Mesenchymal stem cell (in vitro differentiated cells and primary cell): ENCODE measurements at regions not wholly inside any gene's neighbourhood (a gene's known extent, or its start where the extent isn't known, plus 50 kb on each side); places are given as distances from the start of the nearest gene placed in this dataset.
"Not testable (repeated sequence)": the region's sequence is repeated elsewhere in the genome, so short reads cannot be mapped to it uniquely, and the experiment has no call there.

Source experiments
- DNase-seq: peaks from one replicate; pipeline ENCODE4 v3.0.0-alpha.2; 2013
- H2AFZ ChIP-seq: one replicate; pipeline ENCODE4 v1.6.1; 2013; ENCODE audit warnings: low read depth, mild to moderate bottlenecking, control low read depth, inconsistent platforms, low read length, moderate library complexity
- H2AK5ac ChIP-seq: 2 replicates; pipeline ENCODE4 v1.6.1; 2013; ENCODE audit warnings: low read length, moderate library complexity, mild to moderate bottlenecking, inconsistent platforms; ENCODE audit not compliant: severe bottlenecking
- H2BK120ac ChIP-seq: one replicate; pipeline ENCODE4 v1.6.1; 2013; ENCODE audit warnings: low read depth, mild to moderate bottlenecking, inconsistent platforms, low read length, moderate library complexity
- H2BK12ac ChIP-seq, 2 experiments: one replicate each; pipeline ENCODE4 v1.6.1; 2013; ENCODE audit warnings: inconsistent platforms in 2 of 2, low read length in 2 of 2, mild to moderate bottlenecking in 2 of 2, moderate library complexity in 2 of 2, control low read depth in 1 of 2
- H2BK15ac ChIP-seq: one replicate; pipeline ENCODE4 v1.6.1; 2013; ENCODE audit warnings: mild to moderate bottlenecking, low read depth, inconsistent platforms; ENCODE audit not compliant: poor library complexity, severe bottlenecking
- H2BK5ac ChIP-seq: 2 replicates; pipeline ENCODE4 v1.6.1; 2013; ENCODE audit warnings: low read depth, mild to moderate bottlenecking, low read length, control low read depth, inconsistent platforms; ENCODE audit not compliant: poor library complexity, severe bottlenecking
- H3K14ac ChIP-seq, 2 experiments: one replicate each; pipeline ENCODE4 v1.6.1; 2013; ENCODE audit warnings: inconsistent platforms in 2 of 2, low read length in 2 of 2, control low read depth in 1 of 2, mild to moderate bottlenecking in 1 of 2, moderate library complexity in 1 of 2
- H3K18ac ChIP-seq, 2 experiments: one replicate each; pipeline ENCODE4 v1.6.1; 2013; ENCODE audit warnings: inconsistent platforms in 2 of 2, low read length in 2 of 2, control low read depth in 1 of 2, low read depth in 1 of 2, mild to moderate bottlenecking in 1 of 2
- H3K23ac ChIP-seq, 2 experiments: one replicate each; pipeline ENCODE4 v1.6.1; 2013; ENCODE audit warnings: inconsistent platforms in 2 of 2, low read length in 2 of 2, mild to moderate bottlenecking in 2 of 2, moderate library complexity in 2 of 2, control low read depth in 1 of 2
- H3K27ac ChIP-seq: 2 replicates; pipeline ENCODE4 v1.5.1; 2013; ENCODE audit warnings: mild to moderate bottlenecking, moderate library complexity, low read length, control low read depth, inconsistent platforms; ENCODE audit not compliant: poor library complexity, severe bottlenecking
- H3K27me3 ChIP-seq, 2 experiments: 2 replicates each; pipeline versions ENCODE4 v1.6.1 to v1.7.0; 2013; ENCODE audit warnings: low read length in 2 of 2, mild to moderate bottlenecking in 2 of 2, moderate library complexity in 2 of 2, control low read depth in 1 of 2, inconsistent platforms in 1 of 2; ENCODE audit not compliant: control insufficient read depth in 1 of 2, insufficient read depth in 1 of 2
- H3K36me3 ChIP-seq, 2 experiments: 2 replicates each; pipeline versions ENCODE4 v1.6.1 to v1.7.0; 2013; ENCODE audit warnings: low read length in 2 of 2, control low read depth in 1 of 2, inconsistent platforms in 1 of 2, low read depth in 1 of 2, mild to moderate bottlenecking in 1 of 2; ENCODE audit not compliant: insufficient read depth in 2 of 2, control insufficient read depth in 1 of 2
- H3K4ac ChIP-seq, 2 experiments: one replicate each; pipeline ENCODE4 v1.6.1; 2013; ENCODE audit warnings: inconsistent platforms in 2 of 2, low read length in 2 of 2, mild to moderate bottlenecking in 2 of 2, moderate library complexity in 2 of 2, control low read depth in 1 of 2, low read depth in 1 of 2
- H3K4me1 ChIP-seq: 2 replicates; pipeline ENCODE4 v1.6.1; 2013; ENCODE audit warnings: low read depth, low read length, control low read depth; ENCODE audit not compliant: control insufficient read depth, insufficient read depth
- H3K4me2 ChIP-seq: 2 replicates; pipeline ENCODE4 v1.6.1; 2013; ENCODE audit warnings: low read length, mild to moderate bottlenecking, inconsistent platforms; ENCODE audit not compliant: poor library complexity, severe bottlenecking
- H3K4me3 ChIP-seq, 2 experiments: 2 replicates each; pipeline versions ENCODE4 v1.5.1 to v1.7.0; 2013; ENCODE audit warnings: low read length in 2 of 2, mild to moderate bottlenecking in 2 of 2, control low read depth in 1 of 2, low read depth in 1 of 2; ENCODE audit not compliant: insufficient read depth in 1 of 2
- H3K79me1 ChIP-seq: replicated peaks from 2 replicates; pipeline ENCODE4 v1.6.1; 2013; ENCODE audit warnings: mild to moderate bottlenecking, control low read depth, low read length, inconsistent platforms; ENCODE audit not compliant: poor library complexity, severe bottlenecking
- H3K9ac ChIP-seq: 2 replicates; pipeline ENCODE4 v1.7.0; 2013; ENCODE audit warnings: mild to moderate bottlenecking, low read length, moderate library complexity
- H3K9me3 ChIP-seq: 2 replicates; pipeline ENCODE4 v1.7.0; 2013; ENCODE audit warnings: mild to moderate bottlenecking, low read length; ENCODE audit not compliant: control insufficient read depth
- H4K8ac ChIP-seq: one replicate; pipeline ENCODE4 v1.6.1; 2013; ENCODE audit warnings: inconsistent platforms, mild to moderate bottlenecking, low read length, moderate library complexity
- H4K91ac ChIP-seq: one replicate; pipeline ENCODE4 v1.6.1; 2013; ENCODE audit warnings: mild to moderate bottlenecking, low read length, inconsistent platforms
- WGBS: methylation state at CpG from one replicate; pipeline ENCODE4 v1.1.7; 2013; ENCODE audit warnings: mixed read lengths; 5-methylcytosine and 5-hydroxymethylcytosine counted together

DNA sequence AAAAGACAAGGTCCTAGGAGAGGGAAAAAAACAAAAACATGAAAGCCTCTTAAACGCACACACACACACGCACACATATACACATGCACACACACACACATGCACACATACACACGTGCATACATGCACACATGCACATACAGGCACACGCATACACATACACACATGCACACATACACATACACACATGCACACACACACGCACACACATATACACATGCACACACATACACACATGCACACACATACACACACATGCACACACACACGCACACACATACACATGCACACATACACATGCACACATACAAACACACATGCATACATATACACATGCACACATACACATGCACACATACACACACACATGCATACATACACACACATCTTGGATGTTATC is 78.1 kb upstream of the PPP2R5C start:
- 80% methylated on average over 6 of the region's 6 CpGs for WGBS
- H3K27me3 ChIP-seq: peaks cover 7 to 21% of the 10 kb centered on the region in 2 experiments
- no peak overlapping the region for H4K91ac ChIP-seq
- no peaks in the 10 kb centered on the region for H3K4me1 ChIP-seq
- no peak overlapping the region for H2BK12ac ChIP-seq
- no peaks in the 10 kb centered on the region for H3K79me1 ChIP-seq
- H3K23ac ChIP-seq: no peak overlapping the region
- no peak overlapping the region for H3K14ac ChIP-seq
- H3K4me3 ChIP-seq: no peak overlapping the region
- no peaks in the 10 kb centered on the region for H3K9me3 ChIP-seq
- H2BK5ac ChIP-seq: no peak overlapping the region
- no peak overlapping the region for H2AFZ ChIP-seq
- H3K27ac ChIP-seq: no peak overlapping the region
- no peak overlapping the region for H3K18ac ChIP-seq
- no peak overlapping the region for H3K4me2 ChIP-seq
- DNase-seq: no peak
- H2BK15ac ChIP-seq: no peak overlapping the region
- H2AK5ac ChIP-seq: no peak overlapping the region
- H3K4ac ChIP-seq: no peak overlapping the region
- no peak overlapping the region for H3K9ac ChIP-seq
- no peaks in the 10 kb centered on the region for H3K36me3 ChIP-seq
- H4K8ac ChIP-seq: no peak overlapping the region
- H2BK120ac ChIP-seq: no peak overlapping the region

- Histone ChIP-seq H2BK5ac (no peak overlapping the region), H3K9me3 (no peaks in the 10 kb centered on the region), H3K23ac (no peak overlapping the region), H3K9ac (no peak overlapping the region), H2AK5ac (no peak overlapping the region), H2AFZ (no peak overlapping the region), H3K4ac (no peak overlapping the region), H3K36me3 (no peaks in the 10 kb centered on the region), H4K91ac (no peak overlapping the region), H3K27ac (no peak overlapping the region), H3K4me1 (no peaks in the 10 kb centered on the region), H4K8ac (no peak overlapping the region), H2BK120ac (no peak overlapping the region), H3K4me2 (no peak overlapping the region), H2BK15ac (no peak overlapping the region), H3K14ac (no peak overlapping the region), H3K27me3 (peaks cover 7 to 32% of the 10 kb centered on the region in 2 experiments), H3K79me1 (no peaks in the 10 kb centered on the region), H3K4me3 (no peak overlapping the region), H2BK12ac (no peak overlapping the region), H3K18ac (no peak overlapping the region)
- 81% methylated on average over 6 of the region's 6 CpGs for WGBS
- DNase-seq: no peak
These were observed 73.6 kb upstream of the PPP2R5C start for GRCh38 chr14:101687756-101688546.

DNA sequence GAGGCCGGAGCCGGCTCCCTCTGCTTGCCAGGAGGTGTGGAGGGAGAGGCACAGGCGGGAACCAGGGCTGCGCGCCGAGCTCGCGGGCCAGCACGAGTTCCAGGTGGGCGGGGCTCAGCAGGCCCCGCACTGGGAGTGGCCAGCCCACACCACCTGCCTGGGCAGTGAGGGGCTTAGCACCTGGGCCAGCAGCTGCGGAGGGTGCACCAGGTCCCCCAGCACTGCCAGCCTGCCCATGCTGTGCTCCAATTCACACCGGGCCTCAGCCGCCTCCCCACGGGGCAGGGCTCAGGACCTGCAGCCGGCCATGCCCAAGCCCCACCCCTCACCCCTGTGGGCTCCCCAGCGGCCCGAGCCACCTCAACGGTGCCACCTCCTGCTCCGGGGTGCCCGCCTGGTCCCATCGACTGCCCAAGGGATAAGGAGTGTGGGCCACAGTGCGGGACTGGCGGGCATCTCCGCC is 72.4 kb upstream of the PPP2R5C start:
- no peak overlapping the region for H3K4me3 ChIP-seq
- H2AK5ac ChIP-seq: no peak overlapping the region
- no peak overlapping the region for H4K8ac ChIP-seq
- no peak for DNase-seq
- H3K36me3 ChIP-seq: no peaks in the 10 kb centered on the region
- no peaks in the 10 kb centered on the region for H3K9me3 ChIP-seq
- no peak overlapping the region for H4K91ac ChIP-seq
- WGBS: 95% methylated on average over 25 of the region's 25 CpGs
- no peak overlapping the region for H2BK12ac ChIP-seq
- H3K18ac ChIP-seq: no peak overlapping the region
- no peak overlapping the region for H2AFZ ChIP-seq
- H3K79me1 ChIP-seq: no peaks in the 10 kb centered on the region
- H3K4me1 ChIP-seq: no peaks in the 10 kb centered on the region
- H3K27me3 ChIP-seq: peaks cover 7 to 31% of the 10 kb centered on the region in 2 experiments
- H3K9ac ChIP-seq: no peak overlapping the region
- no peak overlapping the region for H2BK15ac ChIP-seq
- no peak overlapping the region for H2BK120ac ChIP-seq
- H3K4ac ChIP-seq: no peak overlapping the region
- no peak overlapping the region for H2BK5ac ChIP-seq
- H3K23ac ChIP-seq: no peak overlapping the region
- H3K4me2 ChIP-seq: no peak overlapping the region
- no peak overlapping the region for H3K27ac ChIP-seq
- H3K14ac ChIP-seq: no peak overlapping the region

- not testable (repeated sequence) for H3K36me3 ChIP-seq, DNase-seq, H2BK5ac ChIP-seq, H3K4me2 ChIP-seq, H4K91ac ChIP-seq, H3K4me3 ChIP-seq, H2AK5ac ChIP-seq, H2BK15ac ChIP-seq, H3K4me1 ChIP-seq, H4K8ac ChIP-seq, H3K18ac ChIP-seq, H3K9ac ChIP-seq, H3K27ac ChIP-seq, H3K9me3 ChIP-seq, H3K4ac ChIP-seq, H3K23ac ChIP-seq, H2AFZ ChIP-seq, H3K79me1 ChIP-seq, H3K14ac ChIP-seq, H2BK12ac ChIP-seq, H2BK120ac ChIP-seq
- 93% methylated on average over 11 of the region's 12 CpGs for WGBS
- peaks cover 0 to 24% of the 10 kb centered on the region in 2 experiments for H3K27me3 ChIP-seq
These were observed 71.5 kb upstream of the PPP2R5C start for GRCh38 chr14:101689966-101690365.
